B cell (primary cell): ENCODE measurements at regions not wholly inside any gene's neighbourhood (a gene's known extent, or its start where the extent isn't known, plus 50 kb on each side); places are given as distances from the start of the nearest gene placed in this dataset.

ENCODE experiments used
- CTCF ChIP-seq: fragments of 200-600 bp; IDR thresholded peaks from one replicate; pipeline ENCODE4 v1.8.0; 2022; ENCODE audit warnings: antibody characterized with exemption, mild to moderate bottlenecking
- EZH2 ChIP-seq: IDR thresholded peaks from 2 replicates; pipeline ENCODE4 v1.6.1; 2012; ENCODE audit warnings: borderline replicate concordance, low read depth, mild to moderate bottlenecking, moderate library complexity, low read length; ENCODE audit not compliant: insufficient read depth, poor library complexity, severe bottlenecking

GRCh38 chr5:96035796-96036195 is 74.1 kb upstream of the ELL2 start:
- TF ChIP-seq CTCF (no peak), EZH2 (no peak)
